Panc1 (cell line): ENCODE measurements at regions not wholly inside any gene's neighbourhood (a gene's known extent, or its start where the extent isn't known, plus 50 kb on each side); places are given as distances from the start of the nearest gene placed in this dataset.

Experiments used
- ATAC-seq: fragments of 200-7000 bp; cut with Tn5 transposase; 2 replicates; pipeline ENCODE4 v1.9.1; 2020; ENCODE audit warnings: mild to moderate bottlenecking, moderate library complexity
- BruUV-seq: library from RNA; stranded (reverse); fragments of 400-500 nt; replicated peaks from 2 replicates; lab custom pipeline; 2021; lab: Mats Ljungman, UMichigan
- CTCF ChIA-PET: fragments of 300-600 bp; sonication (Branson Sonifier 250); formaldehyde crosslinking; loops from one replicate; lab custom pipeline; 2022; ENCODE audit warnings: antibody characterized with exemption; lab: Charles Lee
- POLR2A ChIA-PET: fragments of 300-600 bp; sonication (Branson Sonifier 250); formaldehyde crosslinking; loops from one replicate; lab custom pipeline; 2022; ENCODE audit warnings: antibody characterized with exemption; lab: Charles Lee
- DNase-seq: peaks from one replicate; pipeline ENCODE4 v3.0.0-alpha.2; 2010; ENCODE audit warnings: low read depth, low spot score
- H3K27ac ChIP-seq: 2 replicates; pipeline ENCODE4 v1.5.1; 2011; ENCODE audit warnings: mild to moderate bottlenecking, low read length, inconsistent platforms
- H3K27me3 ChIP-seq: fragments of 200-500 bp; sonication (Bioruptor generic); 2 replicates; pipeline ENCODE4 v1.6.0; 2014; ENCODE audit warnings: low read length, inconsistent platforms; ENCODE audit not compliant: control insufficient read depth, insufficient read depth
- H3K36me3 ChIP-seq: fragments of 200-500 bp; sonication (Bioruptor generic); 2 replicates; pipeline ENCODE4 v1.5.1; 2014; ENCODE audit warnings: inconsistent platforms, mild to moderate bottlenecking, low read length, moderate library complexity; ENCODE audit not compliant: control insufficient read depth, insufficient read depth
- H3K4me1 ChIP-seq: 2 replicates; pipeline ENCODE4 v1.5.1; 2011; ENCODE audit warnings: inconsistent platforms, mild to moderate bottlenecking, low read length, moderate library complexity; ENCODE audit not compliant: control insufficient read depth, insufficient read depth
- H3K4me3 ChIP-seq, 2 experiments: 2 replicates each; pipeline ENCODE4 v1.5.1; 2011 to 2012; ENCODE audit warnings: low read depth in 2 of 2, low read length in 2 of 2, mild to moderate bottlenecking in 2 of 2, inconsistent platforms in 1 of 2, moderate library complexity in 1 of 2
- H3K9me3 ChIP-seq: fragments of 200-500 bp; sonication (Bioruptor generic); 2 replicates; pipeline ENCODE4 v1.5.1; 2014; ENCODE audit warnings: low read depth, mild to moderate bottlenecking, inconsistent platforms, low read length, moderate library complexity; ENCODE audit not compliant: control insufficient read depth, insufficient read depth
- POLR2AphosphoS5 ChIP-seq: IDR thresholded peaks from 2 replicates; pipeline ENCODE4 v1.6.1; 2012; ENCODE audit warnings: mild to moderate bottlenecking, low read depth, low read length, moderate library complexity
- SIN3A ChIP-seq: IDR thresholded peaks from 2 replicates; pipeline ENCODE4 v1.6.1; 2012; ENCODE audit warnings: low read depth, mild to moderate bottlenecking, low read length, moderate library complexity, borderline replicate concordance; ENCODE audit not compliant: insufficient read depth
- TCF7L2 ChIP-seq: IDR thresholded peaks from 2 replicates; pipeline ENCODE4 v1.6.1; 2011; ENCODE audit warnings: mild to moderate bottlenecking, low read depth, low read length, inconsistent platforms
- in situ Hi-C: cut with HindIII; loops from 2 replicates; pipeline ENCODE4 v1.10.0; 2016; ENCODE audit warnings: low sequenced_read_pairs, low pct_unique_long_range_greater_than_20kb
- intact Hi-C: fragments of 100-400 bp; cut with micrococcal nuclease; formaldehyde crosslinking; loops from one replicate; pipeline ENCODE4 v1.10.0; 2022; ENCODE audit not compliant: unreplicated experiment
- TF ChIP-seq, protein P1 (sequence below), 2 experiments: IDR thresholded peaks; 2 replicates each; pipeline ENCODE4 v1.6.1; 2011 to 2012; ENCODE audit warnings: low read depth in 2 of 2, control low read depth in 1 of 2, low read length in 1 of 2, mild to moderate bottlenecking in 1 of 2, moderate library complexity in 1 of 2; ENCODE audit not compliant: insufficient read depth in 1 of 2
- TF ChIP-seq, protein P2 (sequence below): fragments of 450-650 bp; IDR thresholded peaks from 2 replicates; pipeline ENCODE4 v1.5.1; 2017; ENCODE audit warnings: mild to moderate bottlenecking

DNA sequence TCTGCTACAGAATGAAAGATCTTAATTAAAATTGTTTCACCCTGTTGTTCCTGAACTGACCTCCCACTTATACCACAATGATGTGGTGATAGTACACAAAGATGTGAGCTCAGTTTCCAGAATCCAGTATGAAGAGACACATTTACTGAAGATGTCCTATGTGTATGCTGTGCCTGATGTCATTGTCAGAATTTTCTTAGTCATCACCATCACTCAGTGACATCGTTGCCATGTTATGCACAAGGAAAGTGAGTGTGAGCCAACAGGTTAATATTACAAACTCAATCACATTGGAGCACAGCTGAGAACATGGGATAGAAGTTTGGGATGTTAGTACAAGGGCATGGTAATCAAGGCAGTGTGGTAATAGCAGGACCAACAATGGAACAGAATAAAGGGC is 199.7 kb upstream of the CHRNA7 start:
- BruUV-seq, result no TSS peak
- in situ Hi-C loops (no loop called here), intact Hi-C loops (no loop called here)
- no peak for TF ChIP-seq POLR2AphosphoS5
- TF ChIP-seq, protein P1, sequence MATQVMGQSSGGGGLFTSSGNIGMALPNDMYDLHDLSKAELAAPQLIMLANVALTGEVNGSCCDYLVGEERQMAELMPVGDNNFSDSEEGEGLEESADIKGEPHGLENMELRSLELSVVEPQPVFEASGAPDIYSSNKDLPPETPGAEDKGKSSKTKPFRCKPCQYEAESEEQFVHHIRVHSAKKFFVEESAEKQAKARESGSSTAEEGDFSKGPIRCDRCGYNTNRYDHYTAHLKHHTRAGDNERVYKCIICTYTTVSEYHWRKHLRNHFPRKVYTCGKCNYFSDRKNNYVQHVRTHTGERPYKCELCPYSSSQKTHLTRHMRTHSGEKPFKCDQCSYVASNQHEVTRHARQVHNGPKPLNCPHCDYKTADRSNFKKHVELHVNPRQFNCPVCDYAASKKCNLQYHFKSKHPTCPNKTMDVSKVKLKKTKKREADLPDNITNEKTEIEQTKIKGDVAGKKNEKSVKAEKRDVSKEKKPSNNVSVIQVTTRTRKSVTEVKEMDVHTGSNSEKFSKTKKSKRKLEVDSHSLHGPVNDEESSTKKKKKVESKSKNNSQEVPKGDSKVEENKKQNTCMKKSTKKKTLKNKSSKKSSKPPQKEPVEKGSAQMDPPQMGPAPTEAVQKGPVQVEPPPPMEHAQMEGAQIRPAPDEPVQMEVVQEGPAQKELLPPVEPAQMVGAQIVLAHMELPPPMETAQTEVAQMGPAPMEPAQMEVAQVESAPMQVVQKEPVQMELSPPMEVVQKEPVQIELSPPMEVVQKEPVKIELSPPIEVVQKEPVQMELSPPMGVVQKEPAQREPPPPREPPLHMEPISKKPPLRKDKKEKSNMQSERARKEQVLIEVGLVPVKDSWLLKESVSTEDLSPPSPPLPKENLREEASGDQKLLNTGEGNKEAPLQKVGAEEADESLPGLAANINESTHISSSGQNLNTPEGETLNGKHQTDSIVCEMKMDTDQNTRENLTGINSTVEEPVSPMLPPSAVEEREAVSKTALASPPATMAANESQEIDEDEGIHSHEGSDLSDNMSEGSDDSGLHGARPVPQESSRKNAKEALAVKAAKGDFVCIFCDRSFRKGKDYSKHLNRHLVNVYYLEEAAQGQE (IDR thresholded peaks at IDR 0.05; ENCODE audit: insufficient read depth in 1 of 2, low read depth in 2 of 2, low read length in 1 of 2), result no peak
- no peak for TF ChIP-seq SIN3A
- TF ChIP-seq, protein P2, sequence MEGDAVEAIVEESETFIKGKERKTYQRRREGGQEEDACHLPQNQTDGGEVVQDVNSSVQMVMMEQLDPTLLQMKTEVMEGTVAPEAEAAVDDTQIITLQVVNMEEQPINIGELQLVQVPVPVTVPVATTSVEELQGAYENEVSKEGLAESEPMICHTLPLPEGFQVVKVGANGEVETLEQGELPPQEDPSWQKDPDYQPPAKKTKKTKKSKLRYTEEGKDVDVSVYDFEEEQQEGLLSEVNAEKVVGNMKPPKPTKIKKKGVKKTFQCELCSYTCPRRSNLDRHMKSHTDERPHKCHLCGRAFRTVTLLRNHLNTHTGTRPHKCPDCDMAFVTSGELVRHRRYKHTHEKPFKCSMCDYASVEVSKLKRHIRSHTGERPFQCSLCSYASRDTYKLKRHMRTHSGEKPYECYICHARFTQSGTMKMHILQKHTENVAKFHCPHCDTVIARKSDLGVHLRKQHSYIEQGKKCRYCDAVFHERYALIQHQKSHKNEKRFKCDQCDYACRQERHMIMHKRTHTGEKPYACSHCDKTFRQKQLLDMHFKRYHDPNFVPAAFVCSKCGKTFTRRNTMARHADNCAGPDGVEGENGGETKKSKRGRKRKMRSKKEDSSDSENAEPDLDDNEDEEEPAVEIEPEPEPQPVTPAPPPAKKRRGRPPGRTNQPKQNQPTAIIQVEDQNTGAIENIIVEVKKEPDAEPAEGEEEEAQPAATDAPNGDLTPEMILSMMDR, result no peak
- no peak for TF ChIP-seq TCF7L2
- ChIA-PET POLR2A (no interaction called here), CTCF (no interaction called here)
- Histone ChIP-seq H3K4me3 (no peak overlapping the region), H3K27ac (no peak overlapping the region), H3K36me3 (no peaks in the 10 kb centered on the region), H3K9me3 (no peaks in the 10 kb centered on the region), H3K27me3 (no peaks in the 10 kb centered on the region), H3K4me1 (no peaks in the 10 kb centered on the region)
- DNase-seq, result no peak
- ATAC-seq, result no peak

DNA sequence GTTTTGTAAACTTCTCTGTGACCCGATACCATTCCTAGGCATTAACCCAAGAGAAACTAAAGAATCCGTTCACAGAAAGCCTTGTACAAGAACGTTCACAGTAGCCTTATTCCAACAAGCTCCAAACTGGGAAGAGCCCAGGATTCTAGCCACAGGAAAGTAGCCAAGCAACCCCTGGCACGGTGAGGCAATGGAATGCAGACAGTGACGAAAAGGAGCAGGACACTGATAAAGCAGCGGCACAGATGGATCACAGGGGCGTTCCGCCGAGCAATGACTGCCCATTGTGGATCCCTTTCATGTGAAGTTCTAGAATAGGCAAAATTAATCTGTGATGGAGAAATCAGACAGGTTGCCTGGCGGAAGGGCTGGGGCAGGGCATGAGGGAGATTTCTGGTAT is 198.7 kb upstream of the CHRNA7 start:
- POLR2A ChIA-PET, result no interaction called here
- H3K4me1 ChIP-seq, result no peaks in the 10 kb centered on the region
- DNase-seq, result no peak
- H3K4me3 ChIP-seq, result no peak overlapping the region
- no peaks in the 10 kb centered on the region for H3K27me3 ChIP-seq
- no peaks in the 10 kb centered on the region for H3K36me3 ChIP-seq
- no TSS peak for BruUV-seq
- no peaks in the 10 kb centered on the region for H3K9me3 ChIP-seq
- no peak for TF ChIP-seq TCF7L2
- TF ChIP-seq, protein P2, result no peak
- TF ChIP-seq, protein P1 (IDR thresholded peaks at IDR 0.05; ENCODE audit: insufficient read depth in 1 of 2, low read depth in 2 of 2, low read length in 1 of 2), result no peak
- no peak for TF ChIP-seq POLR2AphosphoS5
- no peak for TF ChIP-seq SIN3A
- CTCF ChIA-PET, result no interaction called here
- ATAC-seq, result no peak
- intact Hi-C loops, result no loop called here
- in situ Hi-C loops, result no loop called here
- no peak overlapping the region for H3K27ac ChIP-seq
